Calu3 (cell line): ENCODE measurements at regions not wholly inside any gene's neighbourhood (a gene's known extent, or its start where the extent isn't known, plus 50 kb on each side); places are given as distances from the start of the nearest gene placed in this dataset.

ENCODE experiments used
- BruUV-seq: library from RNA; stranded (reverse); fragments of 400-500 nt; replicated peaks from 2 replicates; lab custom pipeline; 2021; lab: Mats Ljungman, UMichigan
- CTCF ChIA-PET: fragments of 300-600 bp; sonication (Branson Sonifier 250); formaldehyde crosslinking; loops from one replicate; lab custom pipeline; 2022; ENCODE audit warnings: antibody characterized with exemption; lab: Charles Lee
- DNase-seq: peaks from one replicate; pipeline ENCODE4 v3.0.0; 2022
- H3K27ac Mint-ChIP-seq: one replicate; pipeline ENCODE4 v1.8.0; 2022; ENCODE audit warnings: mixed read lengths; ENCODE audit not compliant: unreplicated experiment
- H3K27me3 Mint-ChIP-seq: one replicate; pipeline ENCODE4 v1.8.0; 2022; ENCODE audit warnings: mixed read lengths; ENCODE audit not compliant: unreplicated experiment
- H3K36me3 Mint-ChIP-seq: one replicate; pipeline ENCODE4 v1.8.0; 2022; ENCODE audit warnings: mild to moderate bottlenecking, moderate library complexity, mixed read lengths; ENCODE audit not compliant: insufficient read depth, unreplicated experiment
- H3K4me1 Mint-ChIP-seq: one replicate; pipeline ENCODE4 v1.8.0; 2022; ENCODE audit warnings: mild to moderate bottlenecking, low read depth, mixed read lengths; ENCODE audit not compliant: unreplicated experiment
- H3K4me3 Mint-ChIP-seq: one replicate; pipeline ENCODE4 v1.8.0; 2022; ENCODE audit warnings: mild to moderate bottlenecking, low read depth, moderate library complexity, mixed read lengths; ENCODE audit not compliant: unreplicated experiment
- H3K9me3 Mint-ChIP-seq: one replicate; pipeline ENCODE4 v1.8.0; 2022; ENCODE audit warnings: low read depth, mixed read lengths; ENCODE audit not compliant: unreplicated experiment
- CTCF ChIP-seq: fragments of 200-600 bp; IDR thresholded peaks from one replicate; pipeline ENCODE4 v1.8.0; 2022; ENCODE audit warnings: antibody characterized with exemption; ENCODE audit not compliant: unreplicated experiment
- intact Hi-C: fragments of 100-400 bp; cut with micrococcal nuclease; formaldehyde crosslinking; loops from one replicate; pipeline ENCODE4 v1.10.0; 2022; ENCODE audit not compliant: unreplicated experiment

- Mint-ChIP-seq H3K4me1 (no peaks in the 10 kb centered on the region), H3K27ac (no peak overlapping the region), H3K9me3 (no peaks in the 10 kb centered on the region), H3K27me3 (peaks cover 15% of the 10 kb centered on the region), H3K36me3 (no peaks in the 10 kb centered on the region), H3K4me3 (no peak overlapping the region)
- CTCF ChIA-PET: no interaction called here
- no peak for DNase-seq
- no peak for TF ChIP-seq CTCF
- intact Hi-C loops: no loop called here
- no TSS peak for BruUV-seq
These were observed 82.8 kb upstream of the PLET1 start for GRCh38 chr11:112343368-112344039.

- no peak overlapping the region for H3K4me3 Mint-ChIP-seq
- H3K36me3 Mint-ChIP-seq: no peaks in the 10 kb centered on the region
- no peaks in the 10 kb centered on the region for H3K4me1 Mint-ChIP-seq
- H3K27me3 Mint-ChIP-seq: peaks cover 20% of the 10 kb centered on the region
- DNase-seq: no peak
- BruUV-seq: no TSS peak
- TF ChIP-seq CTCF: no peak
- intact Hi-C loops: no loop called here
- CTCF ChIA-PET: no interaction called here
- H3K27ac Mint-ChIP-seq: no peak overlapping the region
- H3K9me3 Mint-ChIP-seq: no peaks in the 10 kb centered on the region
These were observed 83.4 kb upstream of the PLET1 start for GRCh38 chr11:112344040-112344413.

DNA sequence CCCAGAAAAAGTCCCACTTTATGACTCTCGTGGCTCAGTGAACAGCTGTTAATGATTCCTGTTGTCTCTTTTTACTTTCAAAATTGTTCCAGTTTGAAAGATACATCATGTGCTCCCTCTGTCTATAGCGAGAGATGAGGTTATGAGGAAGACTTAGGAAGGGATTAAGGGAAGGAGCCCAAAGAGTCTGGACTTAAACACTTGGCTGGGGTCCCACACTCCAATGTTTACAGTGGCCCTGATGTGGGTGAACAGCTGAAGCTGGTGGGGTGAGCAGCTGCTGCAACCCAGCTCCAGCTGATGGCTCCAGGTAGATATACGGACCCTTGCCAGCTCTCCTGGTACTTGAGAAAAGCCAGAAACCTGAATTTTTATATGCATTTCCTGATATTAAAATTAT lies 84.5 kb upstream of the PLET1 start:
- Mint-ChIP-seq H3K27ac (no peak overlapping the region), H3K4me3 (no peak overlapping the region)
- BruUV-seq: no TSS peak

GRCh38 chr11:112345706-112346105 lies 85.0 kb upstream of the PLET1 start:
- Mint-ChIP-seq H3K4me1 (no peaks in the 10 kb centered on the region), H3K36me3 (no peaks in the 10 kb centered on the region), H3K9me3 (no peaks in the 10 kb centered on the region), H3K4me3 (no peak overlapping the region), H3K27me3 (peaks cover 25% of the 10 kb centered on the region), H3K27ac (no peak overlapping the region)
- CTCF ChIA-PET: interaction anchor here (0.9 kb wide), 1 partner anchor 11 kb away, joined by 3 read pairs; no protein-coding TSS in a partner anchor
- no peak for TF ChIP-seq CTCF
- BruUV-seq: no TSS peak
- intact Hi-C loops: no loop called here
- no peak for DNase-seq

More for the DNA sequence above, 84.5 kb upstream of the PLET1 start:
- CTCF ChIA-PET: interaction anchor here (0.9 kb wide), 1 partner anchor 11 kb away, joined by 3 read pairs; no protein-coding TSS in a partner anchor
- Mint-ChIP-seq H3K9me3 (no peaks in the 10 kb centered on the region), H3K36me3 (no peaks in the 10 kb centered on the region), H3K27me3 (peaks cover 25% of the 10 kb centered on the region), H3K4me1 (no peaks in the 10 kb centered on the region)
- intact Hi-C loops: no loop called here
- TF ChIP-seq CTCF: no peak
- no peak for DNase-seq
